GM19043 (cell line): ENCODE measurements at regions not wholly inside any gene's neighbourhood (a gene's known extent, or its start where the extent isn't known, plus 50 kb on each side); places are given as distances from the start of the nearest gene placed in this dataset.

ENCODE experiments used
- ATAC-seq: cut with Tn5 transposase; IDR thresholded peaks from one replicate; pipeline ENCODE4 v1.9.1; 2021; ENCODE audit warnings: low read depth; ENCODE audit not compliant: unreplicated experiment

- no peak for ATAC-seq
Observed at GRCh38 chr2:173851141-173851641, 114.0 kb downstream of the SP3 start.

- no peak for ATAC-seq
Observed at GRCh38 chr2:173854141-173854540, 111.0 kb downstream of the SP3 start.

DNA sequence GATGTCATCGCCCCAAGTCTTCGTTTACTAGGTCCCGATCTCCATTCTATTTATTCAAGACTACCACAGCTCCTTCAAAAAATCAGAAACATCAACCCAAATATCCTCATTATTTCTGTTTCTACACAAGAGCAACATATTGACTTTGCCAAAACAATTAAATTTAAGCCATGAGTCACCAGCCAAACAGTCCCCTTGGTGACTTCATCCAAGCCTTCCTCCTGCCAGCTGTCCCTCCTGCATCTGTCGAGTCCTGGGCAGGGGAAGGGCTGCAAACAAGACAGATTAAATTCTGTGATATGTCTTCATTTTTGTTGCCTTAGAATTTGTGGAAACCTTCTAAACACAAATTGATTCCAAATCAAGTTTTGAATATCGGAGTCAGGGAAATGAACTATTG is 110.3 kb downstream of the SP3 start:
- no peak for ATAC-seq

GRCh38 chr2:173855661-173856060 is 109.5 kb downstream of the SP3 start:
- no peak for ATAC-seq
